IMR-90 (cell line): ENCODE measurements at regions not wholly inside any gene's neighbourhood (a gene's known extent, or its start where the extent isn't known, plus 50 kb on each side); places are given as distances from the start of the nearest gene placed in this dataset.

Experiments
- ATAC-seq: fragments of 200-7000 bp; cut with Tn5 transposase; 2 replicates; pipeline ENCODE4 v1.9.1; 2020; ENCODE audit warnings: low read depth, mild to moderate bottlenecking, moderate library complexity
- BruUV-seq: library from RNA; stranded (reverse); fragments of 400-500 nt; replicated peaks from 2 replicates; lab custom pipeline; 2021; lab: Mats Ljungman, UMichigan
- CTCF ChIA-PET: fragments of 300-600 bp; formaldehyde crosslinking; extraction: SDS; loops from one replicate; lab custom pipeline; 2021; ENCODE audit warnings: antibody characterized with exemption; lab: Yijun Ruan, JAX
- POLR2A ChIA-PET: fragments of 300-600 bp; sonication (Branson Sonifier 250); formaldehyde crosslinking; loops from one replicate; lab custom pipeline; 2022; ENCODE audit warnings: antibody characterized with exemption; ENCODE audit not compliant: unreplicated experiment; lab: Charles Lee
- DNase-seq: peaks from one replicate; pipeline ENCODE4 v3.0.0; 2013
- H2AFZ ChIP-seq: replicated peaks from 2 replicates; pipeline ENCODE3; 2013; ENCODE audit warnings: low read length, mild to moderate bottlenecking; ENCODE audit not compliant: poor library complexity
- H2AK5ac ChIP-seq: 2 replicates; pipeline ENCODE4 v1.6.1; 2013; ENCODE audit warnings: low read depth, low read length, inconsistent platforms
- H2AK9ac ChIP-seq: replicated peaks from 2 replicates; pipeline ENCODE3; 2013; ENCODE audit warnings: mild to moderate bottlenecking, low read depth, low read length, moderate library complexity; ENCODE audit not compliant: poor library complexity
- H2BK120ac ChIP-seq: 2 replicates; pipeline ENCODE4 v1.6.1; 2013; ENCODE audit warnings: low read depth, low read length, inconsistent platforms
- H2BK15ac ChIP-seq: 3 replicates; pipeline ENCODE4 v1.6.1; 2013; ENCODE audit warnings: low read depth, low read length, inconsistent platforms
- H2BK20ac ChIP-seq: 2 replicates; pipeline ENCODE4 v1.6.1; 2013; ENCODE audit warnings: low read depth, mild to moderate bottlenecking, inconsistent platforms, low read length, moderate library complexity
- H2BK5ac ChIP-seq: 2 replicates; pipeline ENCODE4 v1.6.1; 2013; ENCODE audit warnings: mild to moderate bottlenecking, low read depth, low read length, inconsistent platforms; ENCODE audit not compliant: poor library complexity, severe bottlenecking
- H3K14ac ChIP-seq: replicated peaks from 2 replicates; pipeline ENCODE4 v1.6.1; 2013; ENCODE audit warnings: low read depth, low read length, inconsistent platforms
- H3K18ac ChIP-seq: 2 replicates; pipeline ENCODE4 v1.6.1; 2013; ENCODE audit warnings: low read depth, low read length, control low read depth
- H3K23ac ChIP-seq: 2 replicates; pipeline ENCODE4 v1.6.1; 2013; ENCODE audit warnings: low read depth, low read length, inconsistent platforms
- H3K27ac ChIP-seq: 2 replicates; pipeline ENCODE4 v1.5.1; 2013; ENCODE audit warnings: mild to moderate bottlenecking, control low read depth, low read length; ENCODE audit not compliant: insufficient read depth
- H3K27me3 ChIP-seq: 2 replicates; pipeline ENCODE4 v1.6.1; 2013; ENCODE audit warnings: low read length; ENCODE audit not compliant: control insufficient read depth, insufficient read depth
- H3K36me3 ChIP-seq: 2 replicates; pipeline ENCODE4 v1.6.1; 2013; ENCODE audit warnings: low read length, mixed read lengths; ENCODE audit not compliant: control insufficient read depth, insufficient read depth
- H3K4ac ChIP-seq: 2 replicates; pipeline ENCODE4 v1.6.1; 2013; ENCODE audit warnings: low read depth, low read length, inconsistent platforms
- H3K4me1 ChIP-seq: 2 replicates; pipeline ENCODE4 v1.6.1; 2013; ENCODE audit warnings: low read length, mixed read lengths; ENCODE audit not compliant: control insufficient read depth, insufficient read depth
- H3K4me2 ChIP-seq: 2 replicates; pipeline ENCODE4 v1.6.1; 2013; ENCODE audit warnings: low read depth, mild to moderate bottlenecking, control low read depth, low read length, moderate library complexity
- H3K4me3 ChIP-seq: 2 replicates; pipeline ENCODE4 v1.5.1; 2013; ENCODE audit warnings: low read depth, mild to moderate bottlenecking, control low read depth, low read length, moderate library complexity; ENCODE audit not compliant: insufficient read depth
- H3K56ac ChIP-seq: 2 replicates; pipeline ENCODE4 v1.6.1; 2013; ENCODE audit warnings: low read length, inconsistent platforms; ENCODE audit not compliant: insufficient read depth; ENCODE audit errors: extremely low read depth
- H3K79me1 ChIP-seq, 2 experiments: 2 replicates each; pipeline ENCODE4 v1.6.1; 2013; ENCODE audit warnings: low read length in 2 of 2, inconsistent platforms in 1 of 2, low read depth in 1 of 2
- H3K9ac ChIP-seq: 2 replicates; pipeline ENCODE4 v1.6.1; 2013; ENCODE audit warnings: low read depth, low read length, control low read depth
- H3K9me1 ChIP-seq: 2 replicates; pipeline ENCODE4 v1.6.1; 2013; ENCODE audit warnings: low read length, inconsistent platforms; ENCODE audit not compliant: insufficient read depth
- H3K9me3 ChIP-seq: 2 replicates; pipeline ENCODE4 v1.6.1; 2013; ENCODE audit warnings: low read length; ENCODE audit not compliant: control insufficient read depth, insufficient read depth
- H4K20me1 ChIP-seq: 2 replicates; pipeline ENCODE4 v1.6.1; 2013; ENCODE audit warnings: low read length, inconsistent platforms; ENCODE audit not compliant: insufficient read depth
- H4K5ac ChIP-seq: 2 replicates; pipeline ENCODE4 v1.6.1; 2013; ENCODE audit warnings: mild to moderate bottlenecking, low read depth, low read length, control low read depth
- H4K8ac ChIP-seq, 2 experiments: 2 replicates each; pipeline ENCODE4 v1.6.1; 2013; ENCODE audit warnings: low read depth in 2 of 2, low read length in 2 of 2, control low read depth in 1 of 2, inconsistent platforms in 1 of 2
- H4K91ac ChIP-seq: 2 replicates; pipeline ENCODE4 v1.6.1; 2013; ENCODE audit warnings: low read depth, low read length, inconsistent platforms; ENCODE audit not compliant: insufficient read depth
- MAFK ChIP-seq: IDR thresholded peaks from 2 replicates; pipeline ENCODE4 v1.6.1; 2012; ENCODE audit warnings: low read depth, low read length, improper control_type of control experiment
- WGBS, 2 experiments: methylation state at CpG; one replicate each; pipeline versions ENCODE4 v1.1.5 to v1.1.7; 2013; ENCODE audit warnings: missing lambda C conversion rate in 2 of 2; ENCODE audit not compliant: insufficient read length in 1 of 2; ENCODE audit errors: extremely low coverage in 2 of 2; 5-methylcytosine and 5-hydroxymethylcytosine counted together
- dilution Hi-C: fragments of 300-500 bp; cut with HindIII; formaldehyde crosslinking; loops from one replicate; pipeline ENCODE4 v1.14.3; 2018; ENCODE audit warnings: low sequenced_read_pairs; ENCODE audit not compliant: unreplicated experiment
- in situ Hi-C: fragments of 300-500 bp; cut with MboI; formaldehyde crosslinking; loops from 3 replicates; pipeline ENCODE4 v1.14.3; 2019; ENCODE audit warnings: low sequenced_read_pairs, inconsistent platforms, mixed read lengths
- intact Hi-C: fragments of 100-400 bp; cut with micrococcal nuclease; formaldehyde crosslinking; loops from 2 replicates; pipeline ENCODE4 v1.10.0; 2022

- no peak overlapping the region for H3K56ac ChIP-seq
- ChIA-PET CTCF (no interaction called here), POLR2A (no interaction called here)
- H2BK5ac ChIP-seq, result no peak overlapping the region
- no peaks in the 10 kb centered on the region for H3K36me3 ChIP-seq
- no peak overlapping the region for H3K18ac ChIP-seq
- no CpG with 5 or more reads among the region's 4 CpGs for WGBS, 2 experiments
- H2AFZ ChIP-seq, result no peak overlapping the region
- no peak overlapping the region for H3K27ac ChIP-seq
- H3K9ac ChIP-seq, result no peak overlapping the region
- BruUV-seq, result no TSS peak
- TF ChIP-seq MAFK, result no peak
- H3K4ac ChIP-seq, result no peak overlapping the region
- no peaks in the 10 kb centered on the region for H3K79me1 ChIP-seq
- H2AK5ac ChIP-seq, result no peak overlapping the region
- no peaks in the 10 kb centered on the region for H3K9me3 ChIP-seq
- H2AK9ac ChIP-seq, result no peak overlapping the region
- dilution Hi-C loops (no loop called here), intact Hi-C loops (no loop called here), in situ Hi-C loops (loop anchor here (10.0 to 25.0 kb wide), 3 partner anchors 58 to 390 kb away; partner anchors contain the start of genes CDKN2A and CDKN2B-AS1)
- 0 out of 2 replicates have a peak overlapping the region, but pooled peaks have one; percentile 87 for H4K5ac ChIP-seq
- DNase-seq (no peak), ATAC-seq (no peak)
- no peak overlapping the region for H2BK20ac ChIP-seq
- H4K8ac ChIP-seq, result peak overlapping the region in 1 of 2 experiments; percentile 40; a peak in 1 of 4 replicates
- no peaks in the 10 kb centered on the region for H3K27me3 ChIP-seq
- H2BK120ac ChIP-seq, result no peak overlapping the region; the same call in 1 of the 2 replicates
- 0 out of 2 replicates have a peak overlapping the region, but pooled peaks have one; percentile 6 for H4K91ac ChIP-seq
- no peak overlapping the region for H3K14ac ChIP-seq
- no peak overlapping the region for H3K23ac ChIP-seq
- no peaks in the 10 kb centered on the region for H3K9me1 ChIP-seq
- H3K4me3 ChIP-seq, result no peak overlapping the region
- H2BK15ac ChIP-seq, result peak overlapping the region; percentile 56; the same call in 1 of the 3 replicates
- H3K4me1 ChIP-seq, result no peaks in the 10 kb centered on the region; the same call in 1 of the 2 replicates
- no peak overlapping the region for H3K4me2 ChIP-seq
- H4K20me1 ChIP-seq, result no peaks in the 10 kb centered on the region
Measured at GRCh38 chr9:21597284-21597683, 115.2 kb upstream of the IFNE start.
